Activated T-cell treated with anti-CD3 and anti-CD28 coated beads for 1 hour (primary cell): ENCODE measurements at regions not wholly inside any gene's neighbourhood (a gene's known extent, or its start where the extent isn't known, plus 50 kb on each side); places are given as distances from the start of the nearest gene placed in this dataset.

Source experiments
- DNase-seq: peaks from one replicate; pipeline ENCODE4 v3.0.0-alpha.2; 2020; ENCODE audit warnings: low read depth

DNA sequence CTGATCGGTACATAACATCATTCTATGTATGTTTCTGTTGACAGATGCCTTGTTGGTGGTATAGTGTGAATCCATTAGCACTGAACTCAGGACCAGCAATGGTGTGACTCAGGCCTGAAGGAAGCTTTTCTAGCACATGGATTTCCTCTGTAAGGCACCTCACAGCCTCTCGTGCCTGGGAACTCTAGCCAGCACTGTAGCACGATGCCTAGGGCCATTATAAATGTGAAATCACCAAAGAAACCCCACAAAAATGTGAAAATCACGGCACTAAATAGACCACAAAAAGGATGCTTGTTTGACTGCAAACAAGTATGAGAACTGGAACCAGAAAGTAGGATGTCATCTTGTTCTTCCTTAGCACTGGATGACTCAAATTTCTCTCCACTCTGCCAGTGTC is 63.7 kb upstream of the NKX2-2 start:
- DNase-seq: no peak

- DNase-seq: no peak
These were observed 62.3 kb upstream of the NKX2-2 start for GRCh38 chr20:21575981-21576740.

GRCh38 chr20:21575167-21575566 is 61.3 kb upstream of the NKX2-2 start:
- no peak for DNase-seq

- DNase-seq: no peak
These were observed 60.6 kb upstream of the NKX2-2 start for GRCh38 chr20:21574443-21574842.

- DNase-seq: no peak
These were observed 59.4 kb upstream of the NKX2-2 start for GRCh38 chr20:21573259-21573658.

GRCh38 chr20:21571841-21572690 is 58.2 kb upstream of the NKX2-2 start:
- DNase-seq: no peak

DNA sequence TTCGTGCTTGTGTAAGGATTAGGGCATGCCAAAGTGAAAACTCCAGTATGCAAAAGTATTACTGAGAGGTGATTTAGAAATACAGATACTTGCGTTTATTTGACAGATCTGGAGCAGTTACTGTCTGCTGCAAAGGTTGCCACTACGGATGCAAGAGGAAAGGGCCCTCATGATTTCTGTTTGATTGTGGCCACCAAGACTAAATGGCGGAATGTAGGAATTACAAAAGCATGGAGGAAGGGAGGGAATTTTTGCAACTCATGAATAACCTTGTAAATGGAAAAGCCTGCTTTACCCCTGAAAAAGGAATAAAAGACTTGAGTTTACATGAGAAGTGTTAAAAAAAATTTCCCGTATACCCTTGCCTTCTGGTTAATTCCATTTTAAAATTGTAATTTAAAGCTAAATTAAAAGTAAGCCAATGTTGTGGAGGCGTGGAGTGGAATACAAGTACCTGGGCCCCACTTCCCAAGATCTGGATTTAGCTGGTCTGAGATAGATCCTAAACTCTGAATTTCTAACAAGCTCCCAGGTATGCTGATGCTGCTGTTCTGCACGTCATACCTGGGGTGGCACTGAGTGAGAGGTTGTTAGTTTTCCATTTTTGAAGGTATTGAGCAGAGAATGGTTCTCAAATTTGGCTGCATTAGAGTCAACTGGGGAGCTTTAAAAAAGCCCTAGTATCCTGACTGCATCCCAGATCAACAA is 56.6 kb upstream of the NKX2-2 start:
- no peak for DNase-seq

DNA sequence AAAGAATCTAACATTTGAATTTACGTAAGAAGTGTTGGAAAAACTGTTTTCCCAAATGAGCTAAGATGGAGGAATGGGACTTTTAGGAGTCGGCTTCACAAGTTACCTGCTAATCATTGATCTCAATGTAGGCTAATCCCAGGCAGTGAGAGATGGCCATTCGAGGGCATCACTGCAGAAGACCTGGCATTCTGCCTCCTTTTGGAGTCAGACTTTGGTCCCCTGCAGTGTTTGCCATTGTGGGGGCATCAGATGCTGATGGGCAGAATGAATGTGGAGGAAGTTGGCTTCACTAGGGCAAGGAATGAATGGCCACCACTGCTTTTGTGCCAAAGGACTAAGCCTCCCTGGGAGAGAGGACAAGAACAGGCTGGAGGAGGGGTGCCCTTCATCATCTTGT is 55.7 kb upstream of the NKX2-2 start:
- no peak for DNase-seq

GRCh38 chr20:21564127-21564773 is 50.4 kb upstream of the NKX2-2 start:
- no peak for DNase-seq
